ENCODE measurements at regions not wholly inside any gene's neighbourhood (a gene's known extent, or its start where the extent isn't known, plus 50 kb on each side); places are given as distances from the start of the nearest gene placed in this dataset.

GRCh38 chr10:124264271-124264670, 154.5 kb downstream of the OAT start:
- DNase-seq = no peak

DNA sequence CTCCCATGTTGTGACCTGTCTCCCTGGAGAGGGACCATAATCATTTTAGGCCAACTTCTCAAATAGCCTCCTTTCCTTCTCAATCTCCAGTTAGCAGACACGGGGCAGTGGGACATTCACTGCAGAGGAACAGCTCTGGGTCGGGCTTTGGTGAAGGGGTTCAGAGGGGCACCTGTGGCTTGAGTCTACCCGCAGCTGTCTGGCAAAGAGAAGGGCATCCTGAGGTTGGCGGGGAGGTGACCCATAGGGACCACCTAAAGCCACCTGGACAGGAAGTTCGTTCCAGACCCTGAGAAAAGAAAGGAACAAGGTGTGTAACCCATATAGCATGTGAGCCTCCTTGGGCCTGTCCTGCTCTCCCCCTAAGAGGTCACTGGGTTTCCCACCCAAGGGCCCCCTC, 155.0 kb downstream of the OAT start:
- DNase-seq = no peak

GRCh38 chr10:124262971-124263370, 155.8 kb downstream of the OAT start:
- DNase-seq = no peak

DNA sequence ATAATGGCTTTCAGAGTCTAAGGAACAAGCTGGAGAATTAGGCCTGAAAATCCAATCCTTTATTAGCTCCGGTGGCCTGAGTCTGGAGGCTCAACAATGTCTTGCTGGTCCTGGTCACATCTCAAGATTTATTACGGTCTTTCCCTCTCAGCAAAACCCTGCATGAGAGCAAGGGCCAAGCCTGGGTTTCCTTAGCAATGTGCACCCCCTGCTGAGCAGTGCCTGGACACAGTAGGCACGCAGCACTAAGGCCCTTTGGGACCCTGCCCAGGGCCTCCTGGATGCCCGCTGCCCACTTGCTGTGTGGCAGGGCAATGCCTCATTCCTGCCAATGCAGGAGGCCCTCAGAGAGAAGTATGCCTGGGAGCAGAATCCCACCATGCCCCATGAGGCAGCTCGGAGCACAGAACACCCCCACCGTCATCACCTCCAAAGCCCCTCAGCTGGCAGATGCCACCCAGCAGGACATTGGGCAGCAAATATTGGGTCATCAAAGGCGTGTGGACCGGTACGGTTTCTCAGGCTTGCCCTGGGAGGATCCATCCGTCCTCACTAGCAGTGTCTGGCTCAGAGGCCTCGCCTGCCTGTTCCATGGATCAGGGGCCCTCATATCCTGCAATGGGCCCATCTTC, 156.4 kb downstream of the OAT start:
- peak in 9 of 14 donors; percentile 9 to 67 (median 36) for DNase-seq

GRCh38 chr10:124259139-124259825, 159.4 kb downstream of the OAT start:
- no peak for DNase-seq

- no peak for DNase-seq
Observed at GRCh38 chr10:124257781-124258180, 160.9 kb downstream of the OAT start.

DNA sequence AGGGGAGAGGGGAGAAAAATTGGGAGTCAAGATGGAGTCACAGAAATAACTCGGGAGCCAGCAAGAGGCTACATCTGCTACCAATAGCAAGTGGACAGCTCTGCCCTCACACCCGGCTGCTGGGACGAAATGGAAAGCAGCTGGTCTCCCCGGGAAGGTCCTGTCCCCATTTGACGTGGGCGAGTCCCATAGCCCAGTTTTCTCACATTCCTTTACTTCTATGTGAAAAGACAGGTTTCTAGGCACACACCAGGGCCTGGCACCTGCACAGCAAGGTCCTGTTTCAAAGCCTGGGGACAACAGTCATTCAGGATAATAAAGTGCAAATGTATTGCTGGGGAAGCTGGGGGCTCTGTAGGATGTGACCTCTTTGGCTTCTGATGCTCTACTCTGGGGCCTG, 162.6 kb downstream of the OAT start:
- no peak for DNase-seq

DNA sequence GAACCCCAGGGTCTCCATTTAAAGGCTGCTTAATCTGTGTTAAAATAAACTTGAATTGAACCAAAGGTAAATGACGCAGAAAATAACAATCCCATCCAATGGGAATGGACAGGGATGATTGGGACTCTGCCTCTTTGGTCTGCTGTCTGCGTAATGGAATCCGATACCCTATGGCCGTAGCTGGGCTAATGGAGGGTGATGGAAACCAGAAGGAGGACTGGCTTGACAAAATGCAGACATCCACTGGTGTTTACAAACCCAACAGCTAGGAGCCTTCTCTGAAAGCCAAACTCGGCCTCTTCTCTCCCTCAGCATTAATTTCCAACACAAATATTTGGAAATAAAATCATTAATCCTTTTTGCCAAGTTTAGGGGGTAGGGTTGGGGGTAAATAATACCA, 162.2 kb upstream of the CHST15 start:
- DNase-seq = no peak

DNA sequence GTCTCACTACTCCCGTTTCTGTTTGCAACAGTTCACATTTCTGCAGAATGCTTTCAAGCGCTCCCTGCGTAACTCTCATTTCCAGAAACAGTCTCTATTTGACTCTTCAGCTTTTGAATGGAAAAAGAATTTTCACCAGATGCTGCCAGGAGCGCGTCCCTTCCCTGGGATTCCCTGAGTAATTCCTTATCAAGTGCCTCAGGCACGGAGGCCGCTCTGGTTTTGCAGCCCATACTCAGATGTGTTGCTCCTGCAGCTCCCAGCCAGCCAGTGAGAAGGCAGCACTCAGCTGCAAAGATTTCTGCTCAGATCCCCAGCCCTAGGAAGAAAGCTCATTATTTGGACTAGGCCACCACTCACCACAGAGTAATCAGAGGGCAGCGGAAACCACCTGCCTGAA, 161.1 kb upstream of the CHST15 start:
- DNase-seq = no peak

GRCh38 chr10:124253006-124253405, 159.6 kb upstream of the CHST15 start:
- no peak for DNase-seq

DNA sequence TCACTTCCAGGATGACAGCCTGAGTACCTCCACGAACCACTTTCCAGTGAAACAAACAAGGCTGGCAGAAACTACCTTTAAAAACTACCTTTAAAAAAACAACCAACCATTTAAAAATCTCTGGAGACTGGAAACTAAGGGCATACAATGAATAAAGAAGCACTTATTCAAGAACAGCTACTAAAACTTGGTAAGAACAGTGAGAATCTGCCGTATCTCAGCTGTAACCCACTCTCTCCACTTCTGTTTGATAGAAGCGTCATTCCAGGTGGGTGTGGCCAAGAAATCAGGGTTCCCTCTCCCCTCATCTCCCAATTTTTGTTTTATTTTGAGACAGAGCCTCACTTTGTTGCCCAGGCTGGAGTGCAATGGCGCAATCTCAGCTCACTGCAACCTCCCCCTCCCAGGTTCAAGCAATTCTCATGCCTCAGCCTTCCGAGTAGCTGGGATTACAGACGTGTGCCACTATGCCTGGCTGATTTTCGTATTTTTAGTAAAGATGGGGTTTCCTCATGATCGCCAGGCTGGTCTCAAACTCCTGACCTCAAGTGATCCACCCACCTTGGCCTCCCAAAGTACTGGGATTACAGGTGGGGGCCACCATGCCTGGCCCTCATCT, 158.8 kb upstream of the CHST15 start:
- no peak for DNase-seq

DNA sequence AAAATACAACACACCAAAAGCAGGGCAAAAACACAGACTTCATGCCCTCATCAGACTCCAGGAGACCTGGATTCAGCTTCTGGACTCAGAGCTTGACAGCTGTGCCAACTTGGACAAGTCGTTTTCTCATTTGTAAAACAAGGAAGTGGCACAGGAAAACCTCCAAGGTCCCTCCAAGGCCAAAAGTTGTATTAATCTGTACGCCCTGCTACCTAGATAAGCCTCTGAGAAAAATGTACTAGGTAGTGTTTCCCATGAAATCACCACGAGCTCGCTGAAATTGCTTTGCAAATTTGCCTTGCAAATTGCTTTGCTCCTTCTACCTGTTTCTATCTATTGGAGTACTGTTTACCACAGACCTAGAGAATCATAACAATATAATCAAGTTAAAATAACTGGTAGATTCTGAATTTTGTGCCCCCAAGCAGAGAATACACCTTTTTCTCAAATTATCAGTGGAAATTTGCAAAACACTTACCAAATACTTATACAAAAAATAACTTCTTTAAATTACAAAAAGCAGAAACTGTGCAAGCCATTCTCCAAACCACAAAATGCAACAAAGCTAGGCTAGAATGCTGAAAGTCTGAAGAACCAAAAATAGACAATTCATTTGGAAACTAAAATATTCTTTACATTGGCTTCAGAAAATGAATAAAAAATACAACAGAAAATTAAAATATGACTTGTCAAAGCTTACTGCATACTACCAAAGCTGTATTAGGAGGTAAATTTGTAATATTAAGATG, 158.1 kb upstream of the CHST15 start:
- DNase-seq = no peak

DNA sequence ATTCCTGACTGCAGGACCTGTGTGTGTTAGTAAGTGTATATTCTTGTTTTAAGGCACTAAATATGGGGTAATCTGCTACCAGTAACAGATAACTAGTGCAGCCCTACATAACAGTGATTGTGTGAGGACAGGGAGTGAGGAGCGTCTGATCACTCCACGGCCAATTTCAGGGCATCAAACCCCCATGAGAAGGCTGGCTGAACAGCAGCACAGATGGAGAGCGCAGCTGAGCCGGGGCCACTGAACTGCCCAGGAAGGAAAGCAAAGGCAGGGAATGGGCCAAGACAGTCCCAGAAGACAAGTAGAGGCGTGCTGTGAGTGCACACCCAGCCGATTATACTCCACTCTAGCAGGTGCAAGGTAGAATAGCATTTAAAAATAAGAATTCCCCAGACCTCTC, 157.1 kb upstream of the CHST15 start:
- no peak for DNase-seq

DNA sequence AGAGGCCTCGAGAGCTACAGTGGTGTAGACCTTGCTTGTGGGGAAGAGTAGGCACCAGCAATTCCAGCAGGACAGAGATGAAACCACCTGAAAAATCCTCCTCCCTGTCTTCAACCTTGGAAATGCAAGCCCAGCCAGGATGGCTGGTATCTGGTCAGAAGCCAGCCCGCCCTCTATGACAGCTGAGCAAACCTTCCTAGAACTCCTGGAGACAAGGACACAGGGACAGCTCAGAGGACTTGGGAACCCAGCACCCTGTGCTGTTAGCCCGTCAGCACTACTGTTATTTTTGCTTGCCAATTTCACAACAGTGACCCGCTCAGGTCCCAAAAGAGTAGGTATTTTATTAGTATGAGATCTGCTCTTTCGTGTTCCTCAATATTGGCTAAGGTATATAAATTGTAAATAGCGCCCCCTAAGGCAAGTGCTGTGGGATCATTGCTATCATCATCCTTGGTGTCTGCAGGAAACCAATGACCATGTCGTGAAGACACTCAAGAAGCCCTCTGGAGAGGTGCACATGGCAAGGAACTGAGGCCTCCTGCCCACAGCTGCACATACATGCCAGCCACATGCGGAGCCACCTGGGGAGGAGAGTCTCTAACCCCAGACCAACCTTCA, 156.5 kb upstream of the CHST15 start:
- no peak for DNase-seq

DNA sequence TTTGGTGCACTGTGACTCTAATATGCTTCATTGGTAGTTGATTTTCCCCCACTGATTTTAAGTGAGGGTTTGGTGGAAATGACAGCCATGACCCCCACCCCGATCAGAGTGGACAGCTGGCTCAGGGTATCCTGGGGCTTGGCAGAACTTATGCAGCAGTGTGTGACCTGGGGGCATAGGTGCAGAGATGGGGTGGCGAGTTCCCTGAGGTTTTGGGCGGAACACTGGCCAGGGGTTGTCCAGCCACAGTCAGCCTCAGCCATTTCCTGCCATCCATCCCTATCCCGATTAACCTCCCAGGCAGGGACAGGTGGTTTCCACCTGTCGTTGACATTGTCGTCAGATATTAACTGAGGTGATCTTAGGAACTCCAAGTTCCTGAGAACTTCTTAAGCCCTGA, 155.8 kb upstream of the CHST15 start:
- DNase-seq = no peak

- DNase-seq = no peak
Observed at GRCh38 chr10:124248056-124249045, 155.0 kb upstream of the CHST15 start.

- DNase-seq = no peak
Observed at GRCh38 chr10:124245806-124246440, 152.5 kb upstream of the CHST15 start.

- no peak for DNase-seq
Observed at GRCh38 chr10:124245191-124245590, 151.8 kb upstream of the CHST15 start.

DNA sequence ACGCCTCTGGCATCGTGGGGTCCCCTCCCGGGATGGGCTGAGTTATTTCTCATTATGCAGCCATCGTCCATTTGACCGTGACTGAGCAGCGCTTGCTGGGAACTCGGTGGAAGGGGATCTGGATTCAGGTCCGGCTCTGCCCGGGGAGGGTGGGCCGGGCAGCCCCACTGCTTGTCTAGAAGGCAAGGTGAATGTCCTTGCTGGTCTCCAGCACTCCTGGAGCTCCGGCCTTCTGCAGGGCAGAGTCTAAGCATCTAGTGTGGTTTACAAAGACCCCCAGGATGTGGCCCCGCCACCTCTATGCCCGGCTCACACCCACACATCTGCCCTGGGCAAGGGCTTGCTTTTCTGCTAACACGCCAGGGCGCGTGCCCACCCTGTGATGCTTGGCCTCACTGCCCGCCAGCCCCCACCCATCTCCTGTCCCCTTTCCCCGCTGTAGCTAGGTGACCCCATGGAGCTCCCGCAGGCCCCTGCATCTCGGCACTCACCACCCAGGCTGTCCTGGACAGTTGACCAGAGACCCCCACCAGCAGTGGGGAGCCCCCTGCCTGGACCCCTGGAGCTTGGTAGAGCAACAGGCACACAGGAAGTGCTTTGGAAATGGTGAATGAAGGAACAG, 151.0 kb upstream of the CHST15 start:
- DNase-seq = no peak

GRCh38 chr10:124243702-124244121, 150.3 kb upstream of the CHST15 start:
- DNase-seq = no peak

DNA sequence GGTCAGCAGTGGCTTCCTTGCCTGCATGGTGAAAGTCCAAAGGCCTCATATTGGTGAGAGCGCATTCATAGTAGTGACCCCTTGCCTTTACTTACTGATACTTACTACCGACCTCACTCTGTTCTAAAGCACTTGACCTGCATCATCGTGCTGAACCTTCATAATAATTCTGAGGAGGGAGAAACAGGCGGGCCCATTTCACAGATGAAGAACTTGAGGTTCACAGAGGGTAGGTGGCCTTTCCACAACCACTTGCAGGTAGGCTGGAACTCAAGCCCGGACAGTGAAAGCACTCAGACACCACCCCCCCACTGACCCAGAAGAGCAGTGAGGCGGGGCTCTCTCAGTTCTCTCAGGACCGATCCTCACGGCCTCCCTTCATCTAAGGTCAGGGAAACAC, 149.4 kb upstream of the CHST15 start:
- no peak for DNase-seq

Data from C1 segment of cervical spinal cord (tissue), 14 donors.